ENCODE measurements at regions not wholly inside any gene's neighbourhood (a gene's known extent, or its start where the extent isn't known, plus 50 kb on each side); places are given as distances from the start of the nearest gene placed in this dataset.
A peak's percentile ranks its signal among the peaks of the same experiment; 100 is the strongest.

DNA sequence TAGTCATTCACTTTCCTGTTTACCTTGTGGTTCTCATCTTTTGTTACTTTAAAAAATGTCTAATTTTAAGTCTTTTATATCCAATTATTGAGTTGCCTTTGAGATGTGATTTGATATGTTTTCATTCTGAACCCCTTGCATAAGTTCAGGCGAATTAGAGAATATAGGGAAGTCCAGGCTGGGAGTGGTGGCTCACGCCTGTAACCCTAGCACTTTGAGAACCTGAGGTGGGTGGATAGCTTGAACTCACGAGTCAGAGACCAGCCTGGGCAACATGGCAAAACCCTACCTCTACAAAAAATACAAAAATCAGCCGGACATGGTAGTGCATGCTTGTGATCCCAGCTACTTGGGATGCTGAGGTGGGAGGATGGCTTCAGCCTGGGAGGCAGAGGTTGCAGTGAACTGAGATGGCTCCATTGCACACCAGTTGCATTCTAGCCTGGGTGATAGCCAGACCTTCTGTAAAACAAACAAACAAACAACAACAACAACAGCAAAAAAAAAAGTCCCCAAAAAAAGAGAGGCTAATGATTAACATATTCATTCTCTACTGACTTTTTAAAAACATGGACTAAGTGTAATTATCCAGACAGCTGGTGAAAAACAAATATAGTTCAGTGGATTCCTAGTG is 451.1 kb upstream of the RGS6 start:
- Histone ChIP-seq H3K79me2 (ENCODE audit: insufficient read depth, low read length) (0 out of 2 replicates have a peak, but pooled peaks cover 5% of the 10 kb centered on the region), H2BK20ac (ENCODE audit: low read depth, low read length, poor library complexity, severe bottlenecking) (no peak overlapping the region), H2BK12ac (ENCODE audit: insufficient read length, low read depth, low read length) (no peak overlapping the region), H3K14ac (ENCODE audit: insufficient read depth, low read length) (no peak overlapping the region), H4K20me1 (ENCODE audit: control insufficient read depth, insufficient read depth, insufficient read length) (no peaks in the 10 kb centered on the region), H3K56ac (ENCODE audit: insufficient read length, low read depth, low read length) (no peak overlapping the region), H3K9ac (ENCODE audit: extremely low read depth, insufficient read length, low read length) (no peak overlapping the region), H3K4ac (ENCODE audit: low read depth, low read length) (no peak overlapping the region), H2AK5ac (ENCODE audit: insufficient read length, low read length) (no peak overlapping the region), H4K5ac (ENCODE audit: insufficient read length, low read depth, low read length) (no peak overlapping the region), H3T11ph (ENCODE audit: low read length) (no peak overlapping the region), H3K4me1 (ENCODE audit: insufficient read depth, low read length) (peaks cover 4% of the 10 kb centered on the region; the same call in 1 of the 2 replicates), H3K27me3 (ENCODE audit: insufficient read depth, low read length) (no peaks in the 10 kb centered on the region), H3K27ac (ENCODE audit: insufficient read length, low read depth, low read length) (no peak overlapping the region), H2AFZ (ENCODE audit: low read length) (no peak overlapping the region), H3K18ac (ENCODE audit: insufficient read length, low read depth, low read length) (no peak overlapping the region), H2BK5ac (ENCODE audit: insufficient read length, low read length) (no peak overlapping the region), H3K23ac (ENCODE audit: insufficient read length, low read depth, low read length) (no peak overlapping the region), H3K79me1 (ENCODE audit: insufficient read depth, low read depth, low read length, poor library complexity, severe bottlenecking) (no peaks in the 10 kb centered on the region), H3K9me3 (ENCODE audit: control insufficient read depth, low read depth, low read length) (no peaks in the 10 kb centered on the region), H4K8ac (replicated peaks; ENCODE audit: insufficient read length, low read depth, low read length) (no peak overlapping the region), H2BK15ac (ENCODE audit: low read depth, low read length) (no peak overlapping the region), H4K91ac (ENCODE audit: insufficient read length, low read depth, low read length) (no peak overlapping the region), H2BK120ac (ENCODE audit: low read depth, low read length, poor library complexity, severe bottlenecking) (no peak overlapping the region), H3K4me2 (ENCODE audit: insufficient read depth, insufficient read length, low read length) (no peak overlapping the region), H3K23me2 (ENCODE audit: insufficient read length, low read depth, low read length, poor library complexity, severe bottlenecking) (no peaks in the 10 kb centered on the region)
- peaks cover 29 to 30% of the 10 kb centered on the region in 2 experiments for H3K4me1 Mint-ChIP-seq
- no CpG with 5 or more reads among the region's 4 CpGs for WGBS (ENCODE audit: extremely low coverage, insufficient read length, low lambda C conversion rate)
- H3K9me3 Mint-ChIP-seq = peaks cover 0 to 4% of the 10 kb centered on the region in 2 experiments; a peak in 1 of 5 replicates
- no peak overlapping the region for H3K4me3 Mint-ChIP-seq
- no peaks in the 10 kb centered on the region for H3K27me3 Mint-ChIP-seq (ENCODE audit: low read depth)
- no peak for DNase-seq
- peak overlapping the region in 2 of 3 experiments; percentile 30 to 79; a peak in 3 of 7 replicates for H3K27ac Mint-ChIP-seq
- peaks cover 2 to 14% (median 4%) of the 10 kb centered on the region in 3 experiments; a peak in 5 of 7 replicates for H3K36me3 Mint-ChIP-seq (ENCODE audit: insufficient read depth in 1 of 3, low read depth in 3 of 3)
- TF ChIP-seq CTCF (conservative IDR thresholded peaks at IDR 0.05) = no peak
